ENCODE measurements at regions not wholly inside any gene's neighbourhood (a gene's known extent, or its start where the extent isn't known, plus 50 kb on each side); places are given as distances from the start of the nearest gene placed in this dataset.

DNA sequence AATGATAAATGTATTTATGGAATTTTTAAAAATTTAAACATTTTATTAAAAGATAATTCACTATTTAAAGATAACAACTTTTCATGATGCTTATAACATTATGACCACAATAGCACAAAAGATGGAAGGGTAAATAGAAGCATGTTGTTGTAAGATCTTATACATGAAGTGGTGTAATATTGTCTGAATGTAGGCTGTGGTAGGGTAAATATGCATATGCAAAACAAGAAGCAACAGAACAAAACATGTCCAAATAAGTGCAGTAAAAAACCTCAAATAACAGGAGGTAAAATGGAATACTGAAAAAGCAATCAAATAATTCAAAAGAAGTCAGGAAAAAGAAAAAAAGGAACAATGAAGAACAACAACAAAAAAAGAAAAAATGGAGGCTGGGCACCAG, 56.0 kb downstream of the ADM start:
- no peak for DNase-seq
- Histone ChIP-seq H3K4ac (ENCODE audit: low read depth, low read length) (no peak overlapping the region), H2AK5ac (ENCODE audit: insufficient read length, low read length) (no peak overlapping the region), H4K20me1 (ENCODE audit: control insufficient read depth, insufficient read depth, insufficient read length) (no peaks in the 10 kb centered on the region), H3K9ac (ENCODE audit: extremely low read depth, insufficient read length, low read length) (no peak overlapping the region), H2BK12ac (ENCODE audit: insufficient read length, low read depth, low read length) (no peak overlapping the region), H2BK20ac (ENCODE audit: low read depth, low read length, poor library complexity, severe bottlenecking) (no peak overlapping the region), H3K23ac (ENCODE audit: insufficient read length, low read depth, low read length) (no peak overlapping the region), H3K27me3 (ENCODE audit: insufficient read depth, low read length) (no peaks in the 10 kb centered on the region), H3K56ac (ENCODE audit: insufficient read length, low read depth, low read length) (no peak overlapping the region), H4K91ac (ENCODE audit: insufficient read length, low read depth, low read length) (no peak overlapping the region), H3T11ph (ENCODE audit: low read length) (no peak overlapping the region), H3K14ac (ENCODE audit: insufficient read depth, low read length) (no peak overlapping the region), H3K9me3 (ENCODE audit: control insufficient read depth, low read depth, low read length) (no peaks in the 10 kb centered on the region), H3K4me1 (ENCODE audit: insufficient read depth, low read length) (no peaks in the 10 kb centered on the region; the same call in 1 of the 2 replicates), H3K79me1 (ENCODE audit: insufficient read depth, low read depth, low read length, poor library complexity, severe bottlenecking) (no peaks in the 10 kb centered on the region), H2BK5ac (ENCODE audit: insufficient read length, low read length) (no peak overlapping the region), H4K5ac (ENCODE audit: insufficient read length, low read depth, low read length) (no peak overlapping the region), H3K18ac (ENCODE audit: insufficient read length, low read depth, low read length) (no peak overlapping the region), H3K4me2 (ENCODE audit: insufficient read depth, insufficient read length, low read length) (no peak overlapping the region), H4K8ac (replicated peaks; ENCODE audit: insufficient read length, low read depth, low read length) (no peak overlapping the region), H3K27ac (ENCODE audit: insufficient read length, low read depth, low read length) (no peak overlapping the region), H2BK15ac (ENCODE audit: low read depth, low read length) (no peak overlapping the region), H2AFZ (ENCODE audit: low read length) (no peak overlapping the region), H3K23me2 (ENCODE audit: insufficient read length, low read depth, low read length, poor library complexity, severe bottlenecking) (no peaks in the 10 kb centered on the region), H2BK120ac (ENCODE audit: low read depth, low read length, poor library complexity, severe bottlenecking) (no peak overlapping the region), H3K79me2 (ENCODE audit: insufficient read depth, low read length) (no peaks in the 10 kb centered on the region)
- H3K27me3 Mint-ChIP-seq (ENCODE audit: low read depth) = peaks cover 17% of the 10 kb centered on the region
- TF ChIP-seq, protein P1, sequence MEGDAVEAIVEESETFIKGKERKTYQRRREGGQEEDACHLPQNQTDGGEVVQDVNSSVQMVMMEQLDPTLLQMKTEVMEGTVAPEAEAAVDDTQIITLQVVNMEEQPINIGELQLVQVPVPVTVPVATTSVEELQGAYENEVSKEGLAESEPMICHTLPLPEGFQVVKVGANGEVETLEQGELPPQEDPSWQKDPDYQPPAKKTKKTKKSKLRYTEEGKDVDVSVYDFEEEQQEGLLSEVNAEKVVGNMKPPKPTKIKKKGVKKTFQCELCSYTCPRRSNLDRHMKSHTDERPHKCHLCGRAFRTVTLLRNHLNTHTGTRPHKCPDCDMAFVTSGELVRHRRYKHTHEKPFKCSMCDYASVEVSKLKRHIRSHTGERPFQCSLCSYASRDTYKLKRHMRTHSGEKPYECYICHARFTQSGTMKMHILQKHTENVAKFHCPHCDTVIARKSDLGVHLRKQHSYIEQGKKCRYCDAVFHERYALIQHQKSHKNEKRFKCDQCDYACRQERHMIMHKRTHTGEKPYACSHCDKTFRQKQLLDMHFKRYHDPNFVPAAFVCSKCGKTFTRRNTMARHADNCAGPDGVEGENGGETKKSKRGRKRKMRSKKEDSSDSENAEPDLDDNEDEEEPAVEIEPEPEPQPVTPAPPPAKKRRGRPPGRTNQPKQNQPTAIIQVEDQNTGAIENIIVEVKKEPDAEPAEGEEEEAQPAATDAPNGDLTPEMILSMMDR (conservative IDR thresholded peaks at IDR 0.05) = no peak
- H3K36me3 Mint-ChIP-seq (ENCODE audit: insufficient read depth in 1 of 3, low read depth in 3 of 3) = peaks cover 12 to 44% (median 22%) of the 10 kb centered on the region in 3 experiments
- no peak overlapping the region for H3K27ac Mint-ChIP-seq
- peaks cover 26 to 28% of the 10 kb centered on the region in 2 experiments for H3K9me3 Mint-ChIP-seq
- no peak overlapping the region for H3K4me3 Mint-ChIP-seq
- peaks cover 5 to 7% of the 10 kb centered on the region in 2 experiments; a peak in 2 of 4 replicates for H3K4me1 Mint-ChIP-seq

Data from H9 (cell line).